HG02759 (cell line): ENCODE measurements at regions not wholly inside any gene's neighbourhood (a gene's known extent, or its start where the extent isn't known, plus 50 kb on each side); places are given as distances from the start of the nearest gene placed in this dataset.

Experiments used
- ATAC-seq: cut with Tn5 transposase; IDR thresholded peaks from one replicate; pipeline ENCODE4 v1.9.1; 2021; ENCODE audit warnings: mild to moderate bottlenecking, moderate library complexity; ENCODE audit not compliant: unreplicated experiment

DNA sequence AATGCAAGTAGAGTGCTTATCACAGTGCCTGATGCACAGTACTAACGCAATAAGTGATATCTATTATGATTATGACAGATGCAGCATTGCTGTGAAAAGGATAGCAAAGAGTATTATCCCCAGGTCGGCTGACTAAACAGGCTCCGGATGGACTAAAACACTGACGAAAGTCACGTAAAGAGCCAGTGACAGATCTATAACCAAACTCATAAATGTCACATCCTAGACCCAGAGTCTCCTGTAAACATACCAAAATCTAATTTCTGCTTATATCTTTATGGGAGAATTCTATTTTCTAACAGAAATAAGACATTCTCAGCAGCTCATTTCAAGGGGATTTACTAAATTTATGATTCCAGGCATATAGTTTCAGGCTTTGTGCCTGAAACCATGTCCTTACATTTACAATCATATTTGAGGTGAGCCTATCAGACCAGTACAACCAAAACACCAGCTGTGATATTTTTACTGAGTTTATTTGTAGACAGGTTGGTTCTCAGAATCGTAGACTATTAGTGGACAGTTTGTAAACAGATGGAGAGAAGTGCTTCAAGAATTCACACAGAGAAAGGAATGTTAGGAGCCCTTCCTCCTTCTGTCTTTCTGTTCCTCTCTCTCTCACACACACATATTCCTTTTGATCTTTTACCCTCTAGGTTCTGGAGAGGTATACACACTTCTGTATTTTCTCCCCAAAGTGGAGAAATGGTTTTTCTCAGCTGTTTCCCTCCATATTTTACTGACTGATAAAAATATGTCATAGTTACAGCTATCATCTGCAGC is 52.4 kb upstream of the WDR26 start:
- ATAC-seq, result no peak

DNA sequence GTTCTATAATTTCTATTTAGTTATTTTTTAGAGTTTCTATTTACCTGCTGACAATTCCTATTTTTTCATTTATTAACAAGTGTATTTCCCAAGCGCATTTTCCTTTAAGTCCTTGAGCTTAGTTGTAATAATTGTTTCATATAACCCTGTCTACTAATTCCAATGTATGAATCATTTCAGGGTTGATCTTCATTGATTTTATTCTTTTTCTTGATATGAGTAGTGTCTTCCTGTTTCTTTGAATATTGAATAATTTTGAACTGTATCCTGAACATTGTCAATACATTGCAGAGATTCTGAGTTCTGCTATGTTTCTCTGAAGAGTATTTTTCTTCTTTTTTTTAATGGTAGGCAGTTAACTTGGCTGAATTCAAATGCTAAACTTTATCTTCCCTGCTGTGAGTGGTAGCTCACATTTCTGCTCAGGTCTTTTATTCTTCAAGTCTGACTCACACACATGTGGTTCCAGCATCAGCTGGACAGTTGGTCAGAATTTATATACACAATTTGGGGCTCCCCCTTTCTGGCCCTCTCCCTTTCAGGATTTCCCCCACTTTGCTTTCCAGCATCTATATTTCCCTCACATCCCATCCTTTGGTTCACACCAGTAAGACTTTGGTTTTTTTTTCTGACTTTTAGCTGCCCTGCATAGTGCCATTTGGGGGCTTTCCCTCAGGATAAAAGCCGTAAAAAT is 54.4 kb upstream of the WDR26 start:
- ATAC-seq, result no peak

DNA sequence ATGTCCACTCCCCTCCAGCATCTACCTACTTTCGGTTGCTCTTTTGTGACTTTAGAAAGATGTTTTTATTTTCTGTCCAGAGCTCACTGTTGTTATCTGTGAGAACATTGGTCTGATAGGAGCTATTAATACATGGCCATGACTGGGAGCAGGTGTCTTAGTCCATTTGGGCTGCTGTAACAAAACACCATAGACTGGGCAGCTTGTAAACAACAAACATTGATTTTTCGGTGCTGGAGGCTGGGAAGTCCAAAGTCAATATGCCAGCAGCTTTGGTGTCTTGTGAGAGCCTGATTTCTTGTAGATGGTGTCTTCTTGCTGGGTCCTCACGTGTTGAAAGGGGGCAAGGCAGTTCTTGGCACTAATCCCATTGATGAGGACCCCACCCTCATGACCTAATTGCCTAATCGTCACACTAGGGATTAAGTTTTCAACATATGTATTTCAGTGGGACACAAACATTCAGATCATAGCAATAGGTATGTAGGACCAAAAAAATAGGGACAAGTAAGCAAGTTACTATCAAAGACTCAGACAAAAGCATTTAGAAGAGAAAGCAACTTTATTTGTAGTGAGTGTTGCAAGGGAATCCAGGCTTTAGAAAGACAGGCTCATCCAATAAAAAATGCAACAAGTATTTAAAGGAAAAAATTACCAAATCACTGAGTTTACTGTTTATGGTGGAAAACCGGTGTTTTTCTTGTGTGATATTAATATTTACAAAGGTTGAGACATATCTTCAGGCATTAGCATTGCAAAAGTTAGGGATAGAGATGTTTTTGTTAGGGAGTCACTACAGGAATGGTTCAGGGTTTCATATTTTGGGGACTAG is 55.2 kb upstream of the WDR26 start:
- no peak for ATAC-seq

DNA sequence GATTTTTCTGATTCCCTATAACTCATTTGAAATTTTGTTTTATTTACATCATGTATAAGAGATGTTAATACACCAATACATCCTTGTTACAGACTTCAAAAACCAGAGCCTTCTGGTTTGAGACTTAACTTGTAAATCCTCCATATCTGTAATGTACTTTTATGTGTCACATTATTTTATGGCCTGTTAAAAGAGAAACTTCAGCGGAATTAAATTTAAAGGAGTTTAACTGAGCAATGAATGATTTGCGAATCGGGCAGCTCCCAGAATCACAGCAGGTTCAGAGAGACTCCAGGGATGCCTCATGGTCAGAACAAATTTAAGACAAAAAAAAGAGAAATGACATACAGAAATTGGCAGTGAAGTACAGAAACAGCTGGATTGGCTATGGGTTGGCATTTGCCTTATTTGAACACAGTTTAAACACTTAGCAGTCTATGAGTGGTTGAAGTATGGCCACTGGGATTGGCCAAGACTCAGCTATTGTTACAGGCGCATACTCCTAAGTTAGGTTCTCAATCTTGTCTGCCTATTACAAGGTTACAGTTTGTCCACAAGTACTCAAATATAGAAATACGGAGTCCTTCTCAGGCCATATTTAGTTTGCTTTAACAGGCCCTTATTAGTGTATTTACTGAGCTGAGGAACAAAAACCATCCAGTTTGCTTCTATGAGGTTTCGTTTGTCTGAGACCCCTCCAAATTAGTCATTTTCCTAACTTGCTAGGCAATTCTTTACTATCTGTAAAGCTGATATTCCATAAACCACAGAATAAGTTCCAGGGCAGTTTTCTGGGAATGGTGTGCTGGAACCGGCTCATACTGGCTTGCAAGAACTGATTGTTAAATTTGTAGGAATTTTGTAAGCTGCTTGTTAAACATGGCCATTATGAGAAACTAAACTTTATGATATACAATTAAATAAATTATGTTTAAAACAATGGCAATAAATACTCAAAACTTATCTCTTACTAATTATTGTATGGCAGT is 56.2 kb upstream of the WDR26 start:
- ATAC-seq, result no peak

DNA sequence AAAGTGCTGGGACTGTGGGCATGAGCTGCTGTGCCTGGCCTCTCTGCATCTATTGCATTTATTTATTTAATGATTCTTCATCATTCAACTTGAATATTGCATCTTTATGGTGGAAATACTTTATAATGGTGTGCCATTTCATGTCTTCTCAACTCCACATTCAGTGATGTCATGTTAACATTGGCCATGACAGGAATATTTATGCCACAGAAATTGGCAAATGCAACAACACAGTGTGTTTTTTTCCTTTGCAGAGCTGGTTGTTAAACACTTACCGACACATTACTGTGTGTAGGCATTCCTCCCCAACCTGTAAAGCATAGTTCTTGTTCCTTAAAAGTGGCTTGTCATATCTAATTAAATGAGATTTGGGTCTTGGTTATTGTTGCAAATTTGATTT is 57.4 kb upstream of the WDR26 start:
- no peak for ATAC-seq

DNA sequence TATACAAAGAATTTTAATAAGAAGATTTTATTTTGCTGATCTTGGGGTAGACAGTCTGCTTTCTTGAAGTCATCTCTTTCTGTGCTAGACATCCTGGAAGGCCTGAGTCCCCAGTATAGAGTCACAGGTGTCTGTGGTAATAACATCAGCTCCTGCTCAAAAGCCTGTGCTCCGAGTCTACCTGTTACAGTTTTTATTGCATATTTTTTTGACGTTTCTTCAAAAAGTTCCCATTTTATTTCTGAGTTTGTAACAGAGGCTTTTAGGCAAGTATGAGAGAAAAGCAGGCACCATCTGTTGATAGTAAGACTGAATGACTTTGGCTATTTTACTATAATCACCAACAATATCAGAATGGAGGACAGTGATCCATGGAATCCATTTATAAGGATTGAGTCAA is 58.0 kb upstream of the WDR26 start:
- no peak for ATAC-seq

DNA sequence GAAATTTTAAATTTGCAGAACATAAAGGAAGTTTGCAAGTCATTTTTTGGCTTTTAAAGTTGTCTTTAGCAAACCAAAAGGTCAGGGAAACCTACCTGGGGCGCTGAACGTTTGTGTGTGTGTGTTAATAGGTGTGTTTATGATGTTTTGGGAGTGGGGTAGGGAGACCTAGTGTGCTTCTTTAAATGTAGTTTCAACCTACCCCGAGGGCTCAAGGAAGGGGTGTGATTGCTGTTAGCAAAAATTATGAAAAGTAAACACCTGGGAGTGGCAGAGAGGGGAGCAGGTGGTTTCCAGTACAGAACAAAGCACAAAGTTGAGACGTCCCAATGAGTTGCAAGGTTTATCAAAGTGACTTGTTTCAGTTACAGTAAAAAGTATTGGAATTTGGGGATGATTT is 58.7 kb upstream of the WDR26 start:
- ATAC-seq, result no peak

DNA sequence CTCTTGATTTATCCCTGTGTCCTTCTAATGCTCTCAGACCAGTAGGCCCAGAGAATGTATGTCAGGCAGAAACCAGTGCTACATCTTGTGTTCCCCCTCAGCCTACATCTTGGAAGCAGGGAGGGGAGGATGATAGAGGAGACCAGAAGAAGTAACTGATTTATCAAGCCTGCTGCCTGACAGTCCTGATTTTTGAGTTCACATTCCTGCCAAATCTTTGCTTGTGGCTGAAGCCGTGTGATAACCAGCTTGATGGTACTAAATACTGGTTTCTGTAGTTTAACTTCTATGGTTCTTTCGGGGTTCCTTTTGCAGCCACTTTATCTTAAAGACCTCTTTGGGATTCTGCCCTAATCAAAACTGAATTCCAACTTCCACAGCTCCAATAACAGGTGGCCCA is 59.7 kb upstream of the WDR26 start:
- ATAC-seq, result no peak

DNA sequence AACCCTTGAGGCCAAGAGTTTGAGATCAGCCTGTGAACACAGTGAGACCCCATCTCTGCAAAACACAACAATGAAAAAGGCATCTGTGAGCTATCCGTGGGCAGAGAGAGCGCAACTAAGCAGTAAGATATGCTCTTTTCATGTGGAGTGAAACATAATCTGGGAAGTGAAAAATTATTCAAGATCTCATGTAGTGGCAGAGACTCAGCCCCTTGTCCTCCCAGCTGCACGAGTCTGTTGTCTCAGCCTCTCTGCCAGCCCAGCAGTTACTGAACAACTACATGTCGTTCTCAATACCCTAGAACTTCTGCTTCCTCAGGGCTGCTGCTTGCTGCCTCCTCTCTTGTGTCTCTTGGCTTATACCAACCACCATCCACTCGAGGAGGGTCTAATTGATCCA is 61.3 kb upstream of the WDR26 start:
- ATAC-seq, result no peak

DNA sequence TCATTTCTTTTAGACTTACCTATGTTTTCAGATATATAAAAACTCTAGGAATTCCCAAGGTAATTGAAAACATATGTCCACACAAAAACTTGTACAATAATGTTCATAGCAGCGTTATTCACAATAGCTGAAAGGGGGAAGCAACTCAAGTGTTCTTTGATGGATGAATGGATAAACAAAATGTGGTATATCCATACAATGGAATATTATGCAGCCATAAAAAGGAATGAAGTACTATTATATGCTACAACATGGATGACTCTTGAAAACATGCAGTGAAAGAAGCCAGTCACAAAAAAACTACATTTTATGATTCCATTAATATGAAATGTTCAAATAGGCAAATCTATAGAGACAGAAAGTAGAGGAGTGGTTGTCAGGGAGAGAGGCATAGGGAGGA is 62.2 kb upstream of the WDR26 start:
- no peak for ATAC-seq

DNA sequence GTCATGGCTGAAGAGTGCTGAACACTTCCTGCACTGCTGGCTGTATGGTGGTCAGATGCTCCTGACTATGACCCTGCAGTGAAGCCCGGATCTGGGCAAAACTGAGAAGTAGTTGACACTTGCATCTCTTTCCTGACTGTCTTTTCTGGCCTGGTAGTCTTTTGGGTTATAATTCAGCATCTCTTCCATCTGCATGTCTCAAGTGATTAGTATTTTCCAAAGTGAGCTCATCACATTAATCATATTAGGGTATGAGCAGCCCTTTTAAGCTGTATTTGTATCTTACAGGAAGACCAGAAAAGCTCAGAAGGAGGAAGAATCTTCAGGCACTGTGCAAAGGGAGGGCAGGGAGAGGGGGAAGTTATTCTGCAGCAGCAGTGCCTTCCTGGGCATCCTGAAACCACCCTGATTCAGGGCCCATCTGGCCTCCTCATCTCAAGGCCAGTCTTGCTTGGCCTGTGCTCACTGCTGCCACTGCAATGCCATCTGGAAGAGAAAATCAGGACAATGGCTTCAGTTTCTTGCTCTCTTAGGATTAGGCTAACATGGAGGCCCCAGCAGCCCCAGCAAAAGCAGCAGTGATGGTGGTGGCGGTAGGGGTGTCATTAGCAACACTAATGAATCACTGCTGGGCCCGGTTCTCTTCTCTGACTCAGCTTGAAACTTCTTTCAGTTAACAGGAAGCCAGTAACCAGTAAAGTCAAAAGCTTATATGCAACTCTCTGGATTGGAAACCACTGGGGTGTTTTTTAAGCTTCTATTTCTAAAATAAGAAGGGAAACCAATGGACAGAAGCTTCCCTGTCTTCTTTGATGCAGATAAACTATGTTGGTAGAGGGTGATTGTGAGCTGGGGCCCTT is 63.3 kb upstream of the WDR26 start:
- peak; percentile 96 for ATAC-seq

DNA sequence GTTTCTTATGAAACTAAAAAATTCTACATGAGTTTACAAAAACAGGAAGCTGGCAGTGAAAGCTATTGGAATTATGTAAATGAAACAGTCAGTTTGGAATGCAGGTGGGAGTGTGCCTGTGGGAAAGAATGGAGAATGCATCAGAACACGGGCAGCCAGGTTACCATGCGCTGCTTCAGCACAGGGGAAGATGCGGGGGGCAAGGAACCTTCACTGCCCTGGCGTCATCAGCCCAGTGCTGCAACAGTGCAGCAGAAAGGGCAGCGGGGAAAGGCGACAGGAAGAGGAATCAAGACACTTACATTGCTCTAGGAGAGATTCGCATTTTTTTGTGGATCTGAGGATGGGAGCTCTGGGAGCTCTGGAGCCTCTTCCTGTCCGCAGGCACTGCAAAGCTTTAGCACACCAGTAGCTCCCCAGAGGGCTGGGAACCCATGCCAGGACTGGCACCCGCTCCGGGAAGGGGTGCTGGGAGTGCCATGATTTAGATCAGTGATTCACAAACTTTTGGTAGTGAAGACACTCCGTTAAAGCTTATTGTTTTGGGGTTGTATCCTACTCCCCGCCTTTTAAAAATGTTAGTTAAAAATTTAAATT is 64.1 kb upstream of the WDR26 start:
- ATAC-seq, result no peak

DNA sequence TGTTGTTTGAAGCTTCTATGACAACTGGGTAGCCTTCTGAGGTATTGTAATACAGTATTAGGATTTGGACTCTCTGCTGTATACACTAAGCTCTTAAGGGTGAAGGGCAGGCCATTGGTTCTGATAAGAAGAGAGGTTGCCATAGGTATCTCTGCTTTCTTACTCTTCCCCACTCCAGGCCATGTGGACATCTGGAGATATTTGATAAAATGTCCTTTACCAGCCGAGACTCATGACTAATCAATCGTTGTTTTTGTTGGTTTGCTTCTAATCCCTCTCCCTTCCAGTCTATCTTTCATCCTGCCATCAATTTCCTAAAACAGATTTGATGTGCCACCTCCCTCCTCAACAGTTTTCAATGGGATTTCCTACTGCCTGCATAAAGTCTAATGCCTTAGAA is 64.6 kb upstream of the WDR26 start:
- no peak for ATAC-seq

DNA sequence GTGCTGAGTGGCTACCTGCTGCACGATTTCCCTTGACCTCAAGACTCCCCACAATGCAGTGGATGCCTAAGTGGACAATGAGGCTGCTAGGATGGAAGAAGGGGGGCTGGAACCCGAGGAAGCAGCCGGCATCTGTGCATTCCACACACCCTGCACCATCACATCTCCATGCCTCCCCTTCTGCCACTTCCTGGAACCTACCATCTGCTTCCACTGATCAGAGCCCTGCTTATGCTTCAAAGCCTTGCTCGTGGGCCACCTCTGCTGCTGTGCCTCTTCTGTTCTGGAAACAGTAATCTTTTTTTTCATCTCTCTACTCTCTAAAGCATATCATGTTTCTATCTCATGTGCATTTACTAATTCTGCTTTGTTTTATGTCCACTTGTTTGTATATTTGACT is 66.2 kb upstream of the WDR26 start:
- no peak for ATAC-seq

DNA sequence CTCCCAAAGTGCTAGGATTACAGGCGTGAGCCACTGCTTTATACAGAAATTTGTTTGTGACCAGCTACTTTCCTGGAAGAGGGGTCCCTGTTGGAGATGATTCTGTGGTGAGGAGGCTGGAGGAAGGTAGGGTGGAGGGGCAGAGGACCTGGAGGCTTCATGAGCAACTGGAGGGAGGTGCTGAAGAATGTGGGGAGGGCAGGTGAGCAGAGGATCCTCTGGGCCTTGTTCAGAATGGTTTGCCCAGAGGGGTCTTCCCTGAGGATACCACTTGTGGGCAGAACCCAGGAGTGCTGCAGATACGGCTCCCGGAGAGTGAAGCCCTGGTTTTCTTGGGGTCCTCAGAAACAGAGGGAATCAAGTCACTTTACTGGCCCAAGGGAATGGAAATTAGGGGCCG is 67.2 kb upstream of the WDR26 start:
- ATAC-seq, result no peak

DNA sequence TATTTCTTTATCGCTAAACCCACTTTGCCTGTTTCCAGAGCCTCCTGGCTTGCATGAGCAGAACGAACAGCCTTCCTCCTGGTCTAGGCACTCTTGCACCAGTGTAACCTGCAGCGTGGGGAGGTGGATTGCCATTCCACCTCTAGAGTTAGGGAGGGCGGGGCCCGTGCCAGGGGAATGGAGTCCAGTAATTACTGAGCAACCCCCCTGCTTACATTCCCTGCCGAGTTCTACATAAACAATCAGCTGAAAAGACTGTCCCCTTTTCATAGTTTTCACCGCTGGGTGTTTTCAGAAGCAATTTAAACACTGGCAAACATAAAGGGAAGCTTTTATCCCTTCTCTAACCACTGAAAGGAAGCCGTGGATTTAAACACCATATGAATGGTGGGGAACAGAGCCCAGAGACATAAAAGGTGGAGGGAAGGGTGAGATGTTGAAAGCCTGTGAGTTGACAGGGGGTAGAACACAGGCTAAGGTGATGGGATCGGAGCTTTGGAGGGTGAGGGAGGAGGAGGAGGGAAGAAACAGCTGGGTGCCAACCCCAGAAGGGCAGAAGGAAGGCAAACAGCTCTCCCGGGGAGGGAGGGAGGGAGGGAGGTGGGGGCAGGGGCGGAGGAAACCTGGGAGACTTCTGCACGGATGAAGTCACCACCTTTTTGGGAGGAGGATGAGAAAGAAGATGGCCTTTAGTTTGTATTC is 68.0 kb upstream of the WDR26 start:
- no peak for ATAC-seq

DNA sequence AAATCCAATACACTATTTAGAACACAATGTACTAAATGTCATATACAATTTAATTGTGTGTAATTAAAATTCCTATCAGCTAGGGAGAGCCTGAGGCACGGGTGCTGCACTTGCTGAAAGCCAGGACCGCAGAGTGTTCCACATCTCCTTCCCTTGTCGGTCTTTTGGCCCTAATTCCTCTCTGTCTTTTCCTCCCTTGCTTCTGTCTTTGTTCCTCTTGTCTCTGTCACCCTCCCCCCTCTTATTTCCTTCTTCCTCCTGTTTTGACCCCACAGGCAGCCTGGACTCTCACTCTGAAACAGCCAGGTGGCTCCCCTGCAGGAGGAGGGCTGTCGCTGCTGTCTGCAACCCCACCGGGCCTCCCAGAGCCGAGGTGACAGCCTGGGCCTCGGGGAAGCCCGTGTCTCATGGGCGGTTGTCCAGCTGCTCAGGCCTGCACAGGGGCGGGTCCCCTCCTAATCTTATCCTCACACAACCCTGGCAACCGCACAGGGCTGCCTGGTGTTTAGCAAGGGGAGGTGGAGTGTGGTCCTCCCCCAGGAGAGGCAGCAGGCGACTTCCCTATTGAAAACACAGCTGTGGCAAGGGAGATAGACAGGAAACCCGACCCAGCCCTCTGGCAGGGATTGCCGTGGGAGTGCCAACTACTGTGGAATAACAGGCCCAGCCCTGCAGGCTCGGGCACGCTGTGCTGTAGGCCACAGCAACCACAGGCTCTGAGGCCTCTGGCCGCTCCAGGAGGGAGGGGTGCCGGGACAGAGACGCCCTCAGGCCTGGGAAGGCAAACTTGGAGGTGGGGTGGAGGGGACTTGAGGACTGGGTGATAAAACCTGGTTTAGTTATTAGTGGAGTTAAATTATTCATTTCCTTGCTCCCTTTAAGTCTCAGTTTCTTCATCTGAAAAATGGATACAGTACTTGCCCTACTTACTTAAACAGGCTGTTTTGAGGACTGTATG is 68.8 kb upstream of the WDR26 start:
- ATAC-seq, result peak; percentile 95
